H9 (cell line): ENCODE measurements at regions not wholly inside any gene's neighbourhood (a gene's known extent, or its start where the extent isn't known, plus 50 kb on each side); places are given as distances from the start of the nearest gene placed in this dataset.

Experiments
- DNase-seq: peaks from one replicate; pipeline ENCODE4 v3.0.0-alpha.2; 2017
- H2AFZ ChIP-seq: one replicate; pipeline ENCODE4 v1.6.1; 2013; ENCODE audit warnings: mild to moderate bottlenecking, low read length, control low read depth, moderate library complexity
- H2AK5ac ChIP-seq: 2 replicates; pipeline ENCODE4 v1.6.1; 2013; ENCODE audit warnings: low read length, control low read depth, mixed read lengths; ENCODE audit not compliant: insufficient read length
- H2BK120ac ChIP-seq: one replicate; pipeline ENCODE4 v1.6.1; 2013; ENCODE audit warnings: low read depth, mild to moderate bottlenecking, low read length, control low read depth, inconsistent platforms; ENCODE audit not compliant: poor library complexity, severe bottlenecking
- H2BK12ac ChIP-seq: 2 replicates; pipeline ENCODE4 v1.6.1; 2013; ENCODE audit warnings: low read length, control low read depth, mixed read lengths, low read depth; ENCODE audit not compliant: insufficient read length
- H2BK15ac ChIP-seq: 2 replicates; pipeline ENCODE4 v1.6.1; 2013; ENCODE audit warnings: low read depth, low read length, control low read depth
- H2BK20ac ChIP-seq: one replicate; pipeline ENCODE4 v1.6.1; 2013; ENCODE audit warnings: low read depth, mild to moderate bottlenecking, low read length, control low read depth, inconsistent platforms; ENCODE audit not compliant: poor library complexity, severe bottlenecking
- H2BK5ac ChIP-seq: 2 replicates; pipeline ENCODE4 v1.6.1; 2013; ENCODE audit warnings: low read length, control low read depth, mixed read lengths; ENCODE audit not compliant: insufficient read length
- H3K14ac ChIP-seq: 2 replicates; pipeline ENCODE4 v1.6.1; 2013; ENCODE audit warnings: low read length, control low read depth; ENCODE audit not compliant: insufficient read depth
- H3K18ac ChIP-seq: 2 replicates; pipeline ENCODE4 v1.6.1; 2013; ENCODE audit warnings: low read depth, mild to moderate bottlenecking, mixed read lengths, low read length, control low read depth; ENCODE audit not compliant: insufficient read length
- H3K23ac ChIP-seq: 2 replicates; pipeline ENCODE4 v1.6.1; 2013; ENCODE audit warnings: low read length, control low read depth, mixed read lengths, low read depth; ENCODE audit not compliant: insufficient read length
- H3K23me2 ChIP-seq: 2 replicates; pipeline ENCODE4 v1.6.1; 2013; ENCODE audit warnings: low read depth, mild to moderate bottlenecking, mixed read lengths, low read length, control low read depth; ENCODE audit not compliant: insufficient read length, poor library complexity, severe bottlenecking
- H3K27ac ChIP-seq: 2 replicates; pipeline ENCODE4 v1.5.1; 2013; ENCODE audit warnings: low read length, control low read depth, mixed read lengths, low read depth; ENCODE audit not compliant: insufficient read length
- H3K27me3 ChIP-seq: 2 replicates; pipeline ENCODE4 v1.6.1; 2013; ENCODE audit warnings: low read length, control low read depth, inconsistent platforms; ENCODE audit not compliant: insufficient read depth
- H3K4ac ChIP-seq: 2 replicates; pipeline ENCODE4 v1.6.1; 2013; ENCODE audit warnings: low read depth, mild to moderate bottlenecking, control low read depth, inconsistent platforms, low read length, moderate library complexity
- H3K4me1 ChIP-seq: 2 replicates; pipeline ENCODE4 v1.6.1; 2013; ENCODE audit warnings: low read length, control low read depth, inconsistent platforms; ENCODE audit not compliant: insufficient read depth
- H3K4me2 ChIP-seq: 2 replicates; pipeline ENCODE4 v1.6.1; 2013; ENCODE audit warnings: low read length, control low read depth, mixed read lengths; ENCODE audit not compliant: insufficient read length, insufficient read depth
- H3K56ac ChIP-seq: 2 replicates; pipeline ENCODE4 v1.6.1; 2013; ENCODE audit warnings: low read depth, mild to moderate bottlenecking, mixed read lengths, low read length, control low read depth; ENCODE audit not compliant: insufficient read length
- H3K79me1 ChIP-seq: 2 replicates; pipeline ENCODE4 v1.6.1; 2013; ENCODE audit warnings: low read depth, mild to moderate bottlenecking, moderate library complexity, low read length, control low read depth, inconsistent platforms; ENCODE audit not compliant: insufficient read depth, poor library complexity, severe bottlenecking
- H3K79me2 ChIP-seq: 2 replicates; pipeline ENCODE4 v1.6.1; 2013; ENCODE audit warnings: low read length, control low read depth, inconsistent platforms; ENCODE audit not compliant: insufficient read depth
- H3K9ac ChIP-seq: 2 replicates; pipeline ENCODE4 v1.6.1; 2013; ENCODE audit warnings: low read length, control low read depth, mixed read lengths; ENCODE audit not compliant: insufficient read length; ENCODE audit errors: extremely low read depth
- H3K9me3 ChIP-seq: one replicate; pipeline ENCODE4 v1.6.1; 2013; ENCODE audit warnings: low read depth, low read length, inconsistent platforms; ENCODE audit not compliant: control insufficient read depth
- H3T11ph ChIP-seq: one replicate; pipeline ENCODE4 v1.6.1; 2013; ENCODE audit warnings: mild to moderate bottlenecking, low read length, control low read depth, inconsistent platforms
- H4K20me1 ChIP-seq: one replicate; pipeline ENCODE4 v1.6.1; 2013; ENCODE audit not compliant: control insufficient read depth, insufficient read length, insufficient read depth
- H4K5ac ChIP-seq: 2 replicates; pipeline ENCODE4 v1.6.1; 2013; ENCODE audit warnings: low read depth, mild to moderate bottlenecking, mixed read lengths, low read length, control low read depth; ENCODE audit not compliant: insufficient read length
- H4K8ac ChIP-seq: replicated peaks from 2 replicates; pipeline ENCODE4 v1.6.1; 2013; ENCODE audit warnings: low read length, control low read depth, mixed read lengths, low read depth; ENCODE audit not compliant: insufficient read length
- H4K91ac ChIP-seq: 2 replicates; pipeline ENCODE4 v1.6.1; 2013; ENCODE audit warnings: low read depth, mild to moderate bottlenecking, moderate library complexity, mixed read lengths, low read length, control low read depth; ENCODE audit not compliant: insufficient read length
- H3K27ac Mint-ChIP-seq, 3 experiments: 2 replicates in 2 of 3; 3 replicates in 1 of 3; pipeline ENCODE4 v1.8.0; 2020 to 2021; ENCODE audit warnings: mixed read lengths in 3 of 3, mild to moderate bottlenecking in 1 of 3, moderate library complexity in 1 of 3
- H3K27me3 Mint-ChIP-seq: 2 replicates; pipeline ENCODE4 v1.8.0; 2021; ENCODE audit warnings: low read depth, mild to moderate bottlenecking, moderate library complexity, mixed read lengths
- H3K36me3 Mint-ChIP-seq, 3 experiments: 2 replicates in 2 of 3; 3 replicates in 1 of 3; pipeline ENCODE4 v1.8.0; 2020 to 2021; ENCODE audit warnings: low read depth in 3 of 3, mixed read lengths in 3 of 3; ENCODE audit not compliant: insufficient read depth in 1 of 3
- H3K4me1 Mint-ChIP-seq, 2 experiments: 2 replicates each; pipeline ENCODE4 v1.8.0; 2020; ENCODE audit warnings: mixed read lengths in 2 of 2
- H3K4me3 Mint-ChIP-seq, 2 experiments: 2 replicates in 1 of 2; 3 replicates in 1 of 2; pipeline ENCODE4 v1.8.0; 2020 to 2021; ENCODE audit warnings: mild to moderate bottlenecking in 2 of 2, mixed read lengths in 2 of 2, moderate library complexity in 1 of 2
- H3K9me3 Mint-ChIP-seq, 2 experiments: 2 replicates in 1 of 2; 3 replicates in 1 of 2; pipeline ENCODE4 v1.8.0; 2020; ENCODE audit warnings: mild to moderate bottlenecking in 2 of 2, mixed read lengths in 2 of 2, moderate library complexity in 1 of 2
- CTCF ChIP-seq: fragments of 200-600 bp; sonication (generic); conservative IDR thresholded peaks from 3 replicates; pipeline ENCODE4 v1.8.0; 2021; ENCODE audit warnings: antibody characterized with exemption, mild to moderate bottlenecking
- WGBS: extraction: QIAGEN DNeasy Blood & Tissue Kit; methylation state at CpG from one replicate; pipeline ENCODE4 v1.1.7; 2013; ENCODE audit warnings: missing lambda C conversion rate, low lambda C conversion rate, mixed read lengths; ENCODE audit not compliant: insufficient read length; ENCODE audit errors: extremely low coverage; 5-methylcytosine and 5-hydroxymethylcytosine counted together

DNA sequence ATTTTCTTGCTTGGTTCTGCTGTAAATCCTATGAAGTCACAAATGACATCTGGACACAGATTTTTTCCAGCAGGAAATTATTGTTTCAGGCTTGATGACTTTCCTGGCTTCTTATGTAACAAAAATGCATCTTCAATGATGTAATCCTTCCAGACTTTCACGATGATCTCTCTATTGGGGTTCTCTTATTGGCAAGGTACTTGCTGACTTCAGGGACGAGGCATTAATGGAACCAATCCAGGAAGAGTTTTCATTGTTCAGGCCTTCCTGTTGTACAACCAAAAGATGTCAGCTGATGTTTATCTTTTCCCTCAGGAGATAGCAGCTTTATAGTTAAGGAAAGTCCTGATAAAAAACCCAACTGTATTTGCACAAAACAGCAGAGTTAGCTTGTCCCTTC is 118.5 kb upstream of the MMS22L start:
- H3K14ac ChIP-seq = no peak overlapping the region

More for the DNA sequence above, 118.5 kb upstream of the MMS22L start:
- Histone ChIP-seq H3K23me2 (no peaks in the 10 kb centered on the region), H3K56ac (no peak overlapping the region), H3K4me1 (no peaks in the 10 kb centered on the region), H2BK5ac (no peak overlapping the region), H2BK120ac (no peak overlapping the region), H3K23ac (no peak overlapping the region), H3T11ph (no peak overlapping the region), H2BK12ac (no peak overlapping the region), H3K27ac (no peak overlapping the region), H3K18ac (no peak overlapping the region), H2AK5ac (no peak overlapping the region), H2BK20ac (no peak overlapping the region), H3K79me1 (no peaks in the 10 kb centered on the region), H4K20me1 (no peaks in the 10 kb centered on the region), H2AFZ (no peak overlapping the region), H3K79me2 (no peaks in the 10 kb centered on the region), H3K9me3 (no peaks in the 10 kb centered on the region), H3K4ac (no peak overlapping the region), H3K4me2 (no peak overlapping the region), H2BK15ac (no peak overlapping the region), H3K9ac (no peak overlapping the region), H4K8ac (no peak overlapping the region), H4K5ac (no peak overlapping the region), H4K91ac (no peak overlapping the region), H3K27me3 (no peaks in the 10 kb centered on the region)
- Mint-ChIP-seq H3K4me3 (no peak overlapping the region), H3K27ac (no peak overlapping the region), H3K27me3 (no peaks in the 10 kb centered on the region), H3K9me3 (no peaks in the 10 kb centered on the region), H3K36me3 (no peaks in the 10 kb centered on the region), H3K4me1 (peaks cover 7% of the 10 kb centered on the region in 2 experiments; a peak in 3 of 4 replicates)
- TF ChIP-seq CTCF = no peak
- DNase-seq = no peak
- no CpG with 5 or more reads among the region's 2 CpGs for WGBS
